ENCODE measurements at regions not wholly inside any gene's neighbourhood (a gene's known extent, or its start where the extent isn't known, plus 50 kb on each side); places are given as distances from the start of the nearest gene placed in this dataset.

DNA sequence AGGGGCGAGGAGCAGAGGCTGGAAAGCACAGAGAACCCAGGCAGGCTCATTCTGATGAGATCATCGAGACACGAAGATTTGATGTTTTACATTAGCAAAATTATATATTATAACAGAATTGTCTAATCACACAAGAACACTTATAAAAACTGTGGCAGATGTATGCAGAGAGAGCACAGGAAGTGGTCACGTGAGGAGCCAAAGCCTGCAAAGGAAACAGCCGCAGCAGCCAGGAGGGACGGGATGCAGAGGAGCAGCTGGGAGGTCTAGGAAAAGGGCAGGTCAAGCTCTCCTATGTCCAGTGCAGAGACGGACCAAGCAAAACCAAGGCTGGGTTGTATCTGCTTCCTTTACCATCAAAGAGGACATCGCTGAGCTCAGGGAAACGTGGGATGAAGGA is 355.1 kb upstream of the MYT1L start:
- no peaks in the 10 kb centered on the region for H3K36me3 ChIP-seq (ENCODE audit: control insufficient read depth, insufficient read depth, low read length)
- peaks cover 2% of the 10 kb centered on the region for H3K4me1 ChIP-seq (ENCODE audit: control insufficient read depth, insufficient read depth, low read length)
- peak; percentile 46 for DNase-seq
- H3K9me3 ChIP-seq (replicated peaks; ENCODE audit: control insufficient read depth, low read depth, low read length) = no peaks in the 10 kb centered on the region
- H3K27me3 ChIP-seq (ENCODE audit: control insufficient read depth, insufficient read depth, low read length) = peaks cover 5% of the 10 kb centered on the region
- H3K27ac ChIP-seq (ENCODE audit: low read length) = no peak overlapping the region
- H3K4me3 ChIP-seq (ENCODE audit: low read length) = no peak overlapping the region
- 0% methylated on average over 3 of the region's 9 CpGs for WGBS (ENCODE audit: insufficient coverage)

DNA sequence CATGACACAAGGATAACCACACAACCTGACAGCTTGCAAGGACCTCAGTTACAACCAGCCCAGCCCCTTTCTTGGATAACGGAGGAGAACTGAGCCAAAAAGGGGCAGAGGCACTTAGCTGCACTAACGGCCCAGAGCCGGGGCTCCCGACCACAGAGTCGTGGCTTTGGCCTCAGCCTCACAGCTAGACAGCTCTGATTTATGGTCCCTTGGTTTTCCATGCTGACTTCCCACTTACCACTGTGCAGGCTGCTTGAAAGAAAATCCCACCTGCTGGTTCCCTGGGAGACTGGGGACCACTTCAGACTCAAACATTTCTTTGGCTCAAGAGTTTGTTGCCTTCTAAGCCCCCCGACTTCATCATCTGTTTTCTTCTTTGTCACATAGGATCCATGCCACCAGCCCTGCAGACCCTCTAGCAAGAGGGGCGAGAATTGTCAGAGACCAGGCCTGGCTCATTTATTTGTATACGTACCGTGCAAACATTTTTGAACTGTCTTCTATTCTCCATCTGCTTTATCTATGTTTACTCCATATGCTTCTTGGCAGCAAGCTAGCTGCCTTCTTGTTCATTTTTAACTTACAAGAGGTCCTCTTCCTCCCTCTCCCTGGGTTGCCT is 352.6 kb upstream of the MYT1L start:
- Histone ChIP-seq H3K4me1 (ENCODE audit: control insufficient read depth, insufficient read depth, low read length) (peaks cover 2% of the 10 kb centered on the region), H3K9me3 (replicated peaks; ENCODE audit: control insufficient read depth, low read depth, low read length) (no peaks in the 10 kb centered on the region), H3K27me3 (ENCODE audit: control insufficient read depth, insufficient read depth, low read length) (peaks cover 2% of the 10 kb centered on the region), H3K36me3 (ENCODE audit: control insufficient read depth, insufficient read depth, low read length) (no peaks in the 10 kb centered on the region), H3K27ac (ENCODE audit: low read length) (no peak overlapping the region), H3K4me3 (ENCODE audit: low read length) (no peak overlapping the region)
- WGBS (ENCODE audit: insufficient coverage) = 32% methylated on average over 9 of the region's 9 CpGs
- no peak for DNase-seq

DNA sequence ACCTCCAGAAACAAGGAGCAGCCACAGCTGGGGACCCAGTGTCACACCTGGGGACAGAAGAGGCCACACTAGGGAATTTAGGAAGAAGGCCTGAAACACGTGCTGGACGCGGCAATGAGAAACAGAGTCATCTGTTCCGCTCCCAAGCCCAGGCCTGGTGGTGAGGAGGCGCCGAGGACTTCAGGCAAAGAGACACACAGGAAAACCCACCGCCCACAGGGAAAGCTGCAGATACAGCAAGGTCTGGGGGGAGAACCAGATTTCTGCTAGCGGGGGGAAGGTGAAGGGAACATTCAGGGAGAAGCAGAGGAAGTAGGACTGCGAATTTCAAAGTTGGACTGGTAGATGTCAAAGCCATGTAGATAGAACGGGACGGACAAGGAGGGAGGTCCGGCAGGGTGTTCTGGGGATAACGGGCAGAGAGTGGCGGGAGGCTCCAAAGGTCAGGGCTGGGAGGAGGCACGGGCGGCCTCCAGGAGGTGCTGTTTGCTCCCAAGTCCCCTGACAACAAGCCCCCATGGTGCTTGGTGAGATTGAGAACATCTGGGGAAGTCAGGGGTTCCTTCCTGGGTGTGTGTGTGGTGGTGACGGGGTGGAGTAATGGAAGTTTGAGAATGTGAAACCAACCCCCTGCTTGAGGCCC is 351.7 kb upstream of the MYT1L start:
- Histone ChIP-seq H3K27me3 (ENCODE audit: control insufficient read depth, insufficient read depth, low read length) (no peaks in the 10 kb centered on the region), H3K4me1 (ENCODE audit: control insufficient read depth, insufficient read depth, low read length) (peaks cover 2% of the 10 kb centered on the region), H3K27ac (ENCODE audit: low read length) (no peak overlapping the region), H3K4me3 (ENCODE audit: low read length) (no peak overlapping the region), H3K9me3 (replicated peaks; ENCODE audit: control insufficient read depth, low read depth, low read length) (no peaks in the 10 kb centered on the region), H3K36me3 (ENCODE audit: control insufficient read depth, insufficient read depth, low read length) (no peaks in the 10 kb centered on the region)
- 93% methylated on average over 13 of the region's 17 CpGs for WGBS (ENCODE audit: insufficient coverage)
- no peak for DNase-seq

DNA sequence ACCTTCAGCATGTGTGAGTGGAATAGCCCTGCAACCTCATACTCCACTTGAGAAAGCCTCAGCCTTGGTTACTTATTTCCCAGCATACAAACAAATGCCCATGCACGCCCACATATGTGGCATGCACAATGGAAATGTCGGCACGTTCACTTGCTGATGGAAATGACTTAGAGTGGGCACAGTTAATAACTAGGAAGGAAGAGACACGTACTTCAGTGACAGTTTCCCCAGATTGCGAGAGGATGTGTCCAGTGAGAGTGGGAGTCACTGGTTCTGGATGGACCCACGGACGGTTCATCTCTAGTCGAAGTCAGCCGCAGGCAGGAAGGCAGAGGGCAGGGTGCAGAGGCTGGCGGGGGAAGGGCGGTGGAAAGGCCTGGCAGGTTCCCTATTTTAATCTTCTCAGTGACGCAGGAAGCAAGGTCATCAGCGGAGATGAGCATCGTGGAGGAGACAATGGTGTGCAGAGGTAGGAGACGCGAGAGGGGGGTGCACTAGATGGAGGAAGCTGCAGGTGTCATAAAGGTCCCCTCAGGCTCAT is 350.7 kb upstream of the MYT1L start:
- WGBS (ENCODE audit: insufficient coverage) = 64% methylated on average over 15 of the region's 16 CpGs
- no peak for DNase-seq

DNA sequence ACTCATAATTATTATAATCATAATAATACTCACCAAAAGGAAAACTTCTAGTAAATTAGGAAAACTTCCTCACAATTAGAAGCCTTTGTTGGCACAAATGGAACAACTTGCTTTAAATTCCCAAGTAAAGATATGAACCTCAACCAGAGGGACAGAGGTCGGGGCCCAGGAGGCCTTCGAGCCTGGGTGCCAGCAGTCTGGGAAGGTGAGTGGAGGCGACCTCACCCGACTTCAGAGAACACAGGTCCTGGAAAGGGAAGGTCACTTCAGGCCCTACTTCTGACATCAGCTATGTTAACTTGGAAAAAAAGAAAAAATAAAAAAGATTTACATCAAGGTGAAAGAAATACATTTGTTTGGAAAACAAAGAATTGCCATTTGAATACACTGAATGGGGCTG is 350.0 kb upstream of the MYT1L start:
- no peaks in the 10 kb centered on the region for H3K9me3 ChIP-seq (replicated peaks; ENCODE audit: control insufficient read depth, low read depth, low read length)
- H3K36me3 ChIP-seq (ENCODE audit: control insufficient read depth, insufficient read depth, low read length) = no peaks in the 10 kb centered on the region
- no peak overlapping the region for H3K4me3 ChIP-seq (ENCODE audit: low read length)
- H3K4me1 ChIP-seq (ENCODE audit: control insufficient read depth, insufficient read depth, low read length) = peaks cover 2% of the 10 kb centered on the region
- DNase-seq = no peak
- no peak overlapping the region for H3K27ac ChIP-seq (ENCODE audit: low read length)
- no peaks in the 10 kb centered on the region for H3K27me3 ChIP-seq (ENCODE audit: control insufficient read depth, insufficient read depth, low read length)
- WGBS (ENCODE audit: insufficient coverage) = no CpG with 5 or more reads among the region's 4 CpGs

More for the DNA sequence above, 350.7 kb upstream of the MYT1L start:
- H3K9me3 ChIP-seq (replicated peaks; ENCODE audit: control insufficient read depth, low read depth, low read length) = no peaks in the 10 kb centered on the region
- H3K27me3 ChIP-seq (ENCODE audit: control insufficient read depth, insufficient read depth, low read length) = no peaks in the 10 kb centered on the region
- H3K36me3 ChIP-seq (ENCODE audit: control insufficient read depth, insufficient read depth, low read length) = no peaks in the 10 kb centered on the region
- H3K4me1 ChIP-seq (ENCODE audit: control insufficient read depth, insufficient read depth, low read length) = peaks cover 2% of the 10 kb centered on the region
- no peak overlapping the region for H3K4me3 ChIP-seq (ENCODE audit: low read length)
- no peak overlapping the region for H3K27ac ChIP-seq (ENCODE audit: low read length)

DNA sequence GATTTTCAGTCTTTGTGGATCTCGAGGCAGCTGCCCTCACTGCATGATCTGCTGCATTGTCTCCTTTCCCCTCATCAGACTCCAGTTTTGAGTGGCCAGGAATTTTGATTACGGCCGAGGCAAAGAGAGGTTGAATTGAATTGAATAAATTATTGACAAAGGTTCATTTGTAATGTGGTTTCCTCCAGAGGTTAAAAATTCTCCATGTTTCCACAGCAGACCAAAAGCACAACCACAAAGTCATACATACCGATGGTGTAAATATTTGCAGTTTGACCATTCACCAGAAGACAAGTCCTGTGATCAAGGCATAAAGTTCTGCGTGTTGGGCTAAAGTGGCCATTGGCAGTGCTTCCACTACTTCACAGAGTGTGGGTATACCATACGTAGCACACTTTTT is 343.8 kb upstream of the MYT1L start:
- H3K27ac ChIP-seq (ENCODE audit: low read length) = no peak overlapping the region
- no peaks in the 10 kb centered on the region for H3K4me1 ChIP-seq (ENCODE audit: control insufficient read depth, insufficient read depth, low read length)
- 80% methylated on average over 1 of the region's 6 CpGs for WGBS (ENCODE audit: insufficient coverage)
- H3K36me3 ChIP-seq (ENCODE audit: control insufficient read depth, insufficient read depth, low read length) = no peaks in the 10 kb centered on the region
- no peak for DNase-seq
- H3K4me3 ChIP-seq (ENCODE audit: low read length) = no peak overlapping the region
- no peaks in the 10 kb centered on the region for H3K27me3 ChIP-seq (ENCODE audit: control insufficient read depth, insufficient read depth, low read length)
- H3K9me3 ChIP-seq (replicated peaks; ENCODE audit: control insufficient read depth, low read depth, low read length) = no peaks in the 10 kb centered on the region

DNA sequence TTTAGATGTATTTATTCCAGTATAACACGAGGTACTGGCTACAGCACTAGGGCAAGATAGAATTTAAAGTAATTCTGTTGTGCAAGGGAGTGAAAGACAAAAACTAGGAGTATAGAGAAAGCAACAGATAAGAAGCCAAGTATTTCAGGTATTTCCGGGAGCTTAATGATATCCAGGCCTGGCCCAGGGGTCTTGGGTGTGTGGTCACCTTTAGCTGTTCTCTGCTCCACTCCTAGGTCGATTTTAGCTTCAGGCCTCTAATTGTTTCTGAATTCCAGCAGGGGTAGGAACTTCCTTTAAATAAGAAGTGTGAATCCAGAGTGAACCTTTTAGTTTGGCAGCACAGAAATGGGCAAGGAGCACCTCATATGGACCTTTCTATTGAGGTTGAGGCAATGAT is 342.3 kb upstream of the MYT1L start:
- Histone ChIP-seq H3K9me3 (replicated peaks; ENCODE audit: control insufficient read depth, low read depth, low read length) (no peaks in the 10 kb centered on the region), H3K27ac (ENCODE audit: low read length) (no peak overlapping the region), H3K36me3 (ENCODE audit: control insufficient read depth, insufficient read depth, low read length) (no peaks in the 10 kb centered on the region), H3K27me3 (ENCODE audit: control insufficient read depth, insufficient read depth, low read length) (no peaks in the 10 kb centered on the region), H3K4me1 (ENCODE audit: control insufficient read depth, insufficient read depth, low read length) (no peaks in the 10 kb centered on the region), H3K4me3 (ENCODE audit: low read length) (no peak overlapping the region)
- 51% methylated on average over 2 of the region's 3 CpGs for WGBS (ENCODE audit: insufficient coverage)
- no peak for DNase-seq

DNA sequence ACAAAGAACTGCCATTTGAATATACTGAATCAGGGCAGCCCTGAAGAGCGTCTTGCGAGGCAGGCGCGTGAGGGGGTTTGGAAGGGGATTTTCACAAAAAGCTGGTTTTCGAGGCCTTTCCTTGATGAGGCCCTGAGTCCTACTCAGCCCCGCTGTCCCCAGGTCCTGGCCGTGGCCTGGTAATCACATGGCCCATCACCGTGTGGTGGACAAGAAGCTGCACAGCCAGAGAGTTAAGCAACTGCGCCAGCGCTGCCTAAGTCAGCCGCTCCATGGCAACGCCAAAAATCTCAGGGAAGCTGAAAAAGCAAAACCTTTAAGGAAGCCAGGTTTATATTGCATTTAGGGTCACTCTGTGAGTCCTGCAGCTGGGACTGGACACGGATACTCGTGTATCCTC is 341.2 kb upstream of the MYT1L start:
- DNase-seq = no peak
- H3K36me3 ChIP-seq (ENCODE audit: control insufficient read depth, insufficient read depth, low read length) = no peaks in the 10 kb centered on the region
- no peaks in the 10 kb centered on the region for H3K27me3 ChIP-seq (ENCODE audit: control insufficient read depth, insufficient read depth, low read length)
- 73% methylated on average over 14 of the region's 14 CpGs for WGBS (ENCODE audit: insufficient coverage)
- no peaks in the 10 kb centered on the region for H3K4me1 ChIP-seq (ENCODE audit: control insufficient read depth, insufficient read depth, low read length)
- H3K4me3 ChIP-seq (ENCODE audit: low read length) = no peak overlapping the region
- no peak overlapping the region for H3K27ac ChIP-seq (ENCODE audit: low read length)
- no peaks in the 10 kb centered on the region for H3K9me3 ChIP-seq (replicated peaks; ENCODE audit: control insufficient read depth, low read depth, low read length)

DNA sequence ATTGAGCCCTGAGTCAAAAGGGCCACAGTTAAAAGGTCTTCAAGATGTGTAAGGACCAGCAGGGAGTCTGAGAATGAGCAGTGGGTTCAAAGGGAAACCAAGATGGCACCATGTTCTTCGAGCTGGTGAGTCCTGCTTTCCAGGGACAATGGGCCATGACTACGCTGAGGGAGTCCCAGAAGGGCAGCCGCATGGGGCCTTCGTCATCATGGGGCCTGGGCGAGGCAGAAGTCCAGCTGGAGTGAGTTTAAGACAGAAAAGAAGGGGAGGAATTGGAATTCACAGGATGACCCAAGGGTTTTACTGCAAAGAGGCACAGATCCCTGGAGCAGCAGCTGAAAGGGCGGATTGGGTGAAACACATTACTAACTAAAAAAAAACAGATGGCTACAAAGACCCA is 340.8 kb upstream of the MYT1L start:
- no peaks in the 10 kb centered on the region for H3K9me3 ChIP-seq (replicated peaks; ENCODE audit: control insufficient read depth, low read depth, low read length)
- WGBS (ENCODE audit: insufficient coverage) = 66% methylated on average over 5 of the region's 6 CpGs
- H3K4me3 ChIP-seq (ENCODE audit: low read length) = no peak overlapping the region
- no peaks in the 10 kb centered on the region for H3K27me3 ChIP-seq (ENCODE audit: control insufficient read depth, insufficient read depth, low read length)
- DNase-seq = no peak
- no peaks in the 10 kb centered on the region for H3K4me1 ChIP-seq (ENCODE audit: control insufficient read depth, insufficient read depth, low read length)
- no peak overlapping the region for H3K27ac ChIP-seq (ENCODE audit: low read length)
- no peaks in the 10 kb centered on the region for H3K36me3 ChIP-seq (ENCODE audit: control insufficient read depth, insufficient read depth, low read length)

DNA sequence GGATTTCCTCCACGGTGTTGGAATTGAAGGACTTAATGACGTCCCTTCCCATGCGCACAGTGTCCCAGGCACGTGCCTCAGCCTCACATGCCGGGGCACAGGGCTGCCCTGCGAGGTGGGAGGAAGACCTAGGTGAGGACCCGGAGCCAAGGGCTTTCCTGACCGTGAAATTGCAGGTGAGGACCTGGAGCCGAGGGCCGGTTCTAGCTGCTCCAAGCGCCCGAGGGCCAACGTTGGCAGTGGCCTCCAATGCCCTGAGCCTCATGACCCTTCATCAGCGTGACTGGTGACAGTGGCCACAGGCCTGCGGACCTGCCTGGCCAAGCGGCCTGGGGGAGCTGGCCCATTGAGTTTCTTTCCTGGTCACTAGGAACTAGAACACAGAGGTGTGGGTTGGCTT is 338.2 kb upstream of the MYT1L start:
- H3K9me3 ChIP-seq (replicated peaks; ENCODE audit: control insufficient read depth, low read depth, low read length) = no peaks in the 10 kb centered on the region
- no peak for DNase-seq
- no peak overlapping the region for H3K27ac ChIP-seq (ENCODE audit: low read length)
- 86% methylated on average over 16 of the region's 16 CpGs for WGBS (ENCODE audit: insufficient coverage)
- no peaks in the 10 kb centered on the region for H3K36me3 ChIP-seq (ENCODE audit: control insufficient read depth, insufficient read depth, low read length)
- no peaks in the 10 kb centered on the region for H3K27me3 ChIP-seq (ENCODE audit: control insufficient read depth, insufficient read depth, low read length)
- no peak overlapping the region for H3K4me3 ChIP-seq (ENCODE audit: low read length)
- peaks cover 5% of the 10 kb centered on the region for H3K4me1 ChIP-seq (ENCODE audit: control insufficient read depth, insufficient read depth, low read length)

All from muscle of leg (tissue), 3 donors.